ENCODE measurements at regions not wholly inside any gene's neighbourhood (a gene's known extent, or its start where the extent isn't known, plus 50 kb on each side); places are given as distances from the start of the nearest gene placed in this dataset.

GRCh38 chr3:197371591-197372046 lies 73.2 kb upstream of the DLG1 start:
- FAIRE-seq (no peak), DNase-seq (ENCODE audit: low read depth, low spot score) (no peak)
- no peaks in the 10 kb centered on the region for H3K79me2 ChIP-seq (ENCODE audit: control insufficient read depth, insufficient read depth, low read length)
- no peaks in the 10 kb centered on the region for H3K36me3 ChIP-seq (ENCODE audit: control insufficient read depth in 2 of 2, extremely low read depth in 1 of 2, insufficient read depth in 2 of 2, low read length in 2 of 2)
- BruUV-seq (replicated peaks) = no TSS peak
- no peak overlapping the region for H3K27ac ChIP-seq (ENCODE audit: insufficient read depth, low read depth, low read length)
- H3K9ac ChIP-seq (replicated peaks; ENCODE audit: extremely low read depth, insufficient read depth, low read length) = no peak overlapping the region
- H3K9me3 ChIP-seq (replicated peaks; ENCODE audit: control insufficient read depth, insufficient read depth, low read length) = no peaks in the 10 kb centered on the region
- no peaks in the 10 kb centered on the region for H3K9me1 ChIP-seq (replicated peaks; ENCODE audit: control insufficient read depth, extremely low read depth, insufficient read depth, low read length)
- intact Hi-C loops (cut with micrococcal nuclease) (no loop called here), dilution Hi-C loops (cut with MboI; ENCODE audit: extremely low pct_ligation_motif_present, low sequenced_read_pairs) (no loop called here)
- H2AFZ ChIP-seq (ENCODE audit: low read depth, low read length) = no peak overlapping the region
- ChIA-PET CTCF (interaction anchor here (1.0 to 1.4 kb wide), 3 partner anchors 9 to 130 kb away, joined by 3 to 5 read pairs (median 4); no protein-coding TSS in a partner anchor), POLR2A (no interaction called here)
- no peaks in the 10 kb centered on the region for H4K20me1 ChIP-seq (replicated peaks; ENCODE audit: control insufficient read depth, extremely low read depth, insufficient read depth, low read length)
- H3K4me2 ChIP-seq (ENCODE audit: insufficient read depth, low read length) = no peak overlapping the region
- H3K27me3 ChIP-seq (ENCODE audit: control insufficient read depth in 2 of 2, insufficient read depth in 2 of 2, low read length in 2 of 2) = peaks cover 15 to 16% of the 10 kb centered on the region in 2 experiments
- TF ChIP-seq POLR2AphosphoS5 (IDR thresholded peaks at IDR 0.05; ENCODE audit: insufficient read depth, low read depth, low read length) (no peak), CTCF (IDR thresholded peaks at IDR 0.05; ENCODE audit: extremely low read depth in 1 of 2, insufficient read depth in 1 of 2, low read depth in 1 of 2, low read length in 2 of 2) (no peak), MYC (IDR thresholded peaks at IDR 0.05; ENCODE audit: low read depth, low read length) (no peak)
- H3K4me3 ChIP-seq (replicated peaks in 1 of 3; ENCODE audit: insufficient read depth in 1 of 3, low read depth in 1 of 3, low read length in 3 of 3) = no peak overlapping the region
- H3K4me1 ChIP-seq (ENCODE audit: control insufficient read depth, extremely low read depth, insufficient read depth, low read length) = no peaks in the 10 kb centered on the region

GRCh38 chr3:197369545-197369944 lies 71.1 kb upstream of the DLG1 start:
- intact Hi-C loops (cut with micrococcal nuclease) = no loop called here
- Histone ChIP-seq H3K9me3 (replicated peaks; ENCODE audit: control insufficient read depth, insufficient read depth, low read length) (no peaks in the 10 kb centered on the region), H3K79me2 (ENCODE audit: control insufficient read depth, insufficient read depth, low read length) (no peaks in the 10 kb centered on the region), H3K9ac (replicated peaks; ENCODE audit: extremely low read depth, insufficient read depth, low read length) (no peak overlapping the region), H3K4me1 (ENCODE audit: control insufficient read depth, extremely low read depth, insufficient read depth, low read length) (no peaks in the 10 kb centered on the region), H4K20me1 (replicated peaks; ENCODE audit: control insufficient read depth, extremely low read depth, insufficient read depth, low read length) (no peaks in the 10 kb centered on the region), H3K27ac (ENCODE audit: insufficient read depth, low read depth, low read length) (no peak overlapping the region), H3K36me3 (ENCODE audit: control insufficient read depth in 2 of 2, extremely low read depth in 1 of 2, insufficient read depth in 2 of 2, low read length in 2 of 2) (no peaks in the 10 kb centered on the region), H3K27me3 (ENCODE audit: control insufficient read depth in 2 of 2, insufficient read depth in 2 of 2, low read length in 2 of 2) (peaks cover 9 to 15% of the 10 kb centered on the region in 2 experiments), H3K4me3 (replicated peaks in 1 of 3; ENCODE audit: insufficient read depth in 1 of 3, low read depth in 1 of 3, low read length in 3 of 3) (no peak overlapping the region), H3K9me1 (replicated peaks; ENCODE audit: control insufficient read depth, extremely low read depth, insufficient read depth, low read length) (no peaks in the 10 kb centered on the region), H3K4me2 (ENCODE audit: insufficient read depth, low read length) (no peak overlapping the region), H2AFZ (ENCODE audit: low read depth, low read length) (no peak overlapping the region)
- DNase-seq (ENCODE audit: low read depth, low spot score) (no peak), FAIRE-seq (no peak)
- POLR2A ChIA-PET = no interaction called here
- TF ChIP-seq CTCF (IDR thresholded peaks at IDR 0.05; ENCODE audit: extremely low read depth in 1 of 2, insufficient read depth in 1 of 2, low read depth in 1 of 2, low read length in 2 of 2) (no peak), MYC (IDR thresholded peaks at IDR 0.05; ENCODE audit: low read depth, low read length) (no peak), FOS (IDR thresholded peaks at IDR 0.05; ENCODE audit: borderline replicate concordance, insufficient read depth, low read length) (no peak), POLR2A (IDR thresholded peaks at IDR 0.05; ENCODE audit: low read depth, low read length) (no peak), JUN (IDR thresholded peaks at IDR 0.05; ENCODE audit: borderline replicate concordance, insufficient read depth, insufficient read length, low read depth) (no peak), GATA2 (IDR thresholded peaks at IDR 0.05; ENCODE audit: insufficient read depth, insufficient read length, low read depth, low read length) (no peak), POLR2AphosphoS5 (IDR thresholded peaks at IDR 0.05; ENCODE audit: insufficient read depth, low read depth, low read length) (no peak), EZH2 (IDR thresholded peaks at IDR 0.05; ENCODE audit: borderline replicate concordance, low read depth, low read length, severe bottlenecking) (no peak), MAX (IDR thresholded peaks at IDR 0.05; ENCODE audit: insufficient read depth, insufficient read length) (no peak)
- CTCF ChIA-PET = no interaction called here
- BruUV-seq (replicated peaks) = no TSS peak
- dilution Hi-C loops (cut with MboI; ENCODE audit: extremely low pct_ligation_motif_present, low sequenced_read_pairs) = no loop called here

Data from endothelial cell of umbilical vein (primary cell).